ENCODE measurements at regions not wholly inside any gene's neighbourhood (a gene's known extent, or its start where the extent isn't known, plus 50 kb on each side); places are given as distances from the start of the nearest gene placed in this dataset.

DNA sequence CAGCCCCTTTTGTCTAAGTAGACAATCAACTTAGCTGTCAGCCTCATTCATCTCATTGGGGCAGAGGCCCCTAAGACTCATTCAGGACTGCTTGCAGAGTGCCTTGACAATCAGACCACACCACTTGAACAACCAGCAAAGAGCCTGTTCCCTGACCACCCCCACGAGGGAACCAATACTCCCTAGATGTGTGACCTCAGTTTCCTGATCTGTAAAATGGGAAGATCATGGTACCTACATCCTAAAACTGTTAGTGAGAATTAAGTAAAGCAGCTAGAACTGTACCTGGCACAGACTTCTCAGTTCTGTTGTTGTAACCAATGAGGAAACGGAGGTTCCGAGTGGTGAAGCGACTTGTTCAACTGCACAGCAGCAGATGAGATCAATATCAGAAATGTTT, 298.5 kb downstream of the RRAGC start:
- FAIRE-seq: no peak
- no peak for DNase-seq (ENCODE audit: extremely low spot score, insufficient read length, low read depth)

DNA sequence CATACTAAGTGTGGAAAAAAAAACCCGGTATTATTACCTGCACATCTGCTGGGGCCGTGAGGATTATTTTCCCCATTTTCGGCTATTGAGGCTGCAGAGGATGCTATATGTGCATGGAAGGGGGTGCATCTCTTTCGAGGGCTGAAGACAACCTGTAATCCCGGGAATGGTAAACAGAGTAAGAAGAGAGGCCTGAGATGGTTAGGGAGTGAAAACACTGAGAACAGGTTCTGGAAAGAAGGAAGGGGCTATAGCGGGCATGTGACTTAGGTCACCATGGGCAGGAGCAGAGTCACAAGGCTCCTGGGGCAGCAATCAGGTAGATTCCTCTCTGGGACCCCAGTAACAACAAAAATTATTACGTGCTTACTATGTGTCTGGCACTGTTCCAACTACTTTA, 299.1 kb downstream of the RRAGC start:
- FAIRE-seq (no peak), DNase-seq (ENCODE audit: extremely low spot score, insufficient read length, low read depth) (no peak)

GRCh38 chr1:38559446-38560165, 300.0 kb downstream of the RRAGC start:
- DNase-seq (ENCODE audit: extremely low spot score, insufficient read length, low read depth) (peak; percentile 72), FAIRE-seq (peak; percentile 95)

DNA sequence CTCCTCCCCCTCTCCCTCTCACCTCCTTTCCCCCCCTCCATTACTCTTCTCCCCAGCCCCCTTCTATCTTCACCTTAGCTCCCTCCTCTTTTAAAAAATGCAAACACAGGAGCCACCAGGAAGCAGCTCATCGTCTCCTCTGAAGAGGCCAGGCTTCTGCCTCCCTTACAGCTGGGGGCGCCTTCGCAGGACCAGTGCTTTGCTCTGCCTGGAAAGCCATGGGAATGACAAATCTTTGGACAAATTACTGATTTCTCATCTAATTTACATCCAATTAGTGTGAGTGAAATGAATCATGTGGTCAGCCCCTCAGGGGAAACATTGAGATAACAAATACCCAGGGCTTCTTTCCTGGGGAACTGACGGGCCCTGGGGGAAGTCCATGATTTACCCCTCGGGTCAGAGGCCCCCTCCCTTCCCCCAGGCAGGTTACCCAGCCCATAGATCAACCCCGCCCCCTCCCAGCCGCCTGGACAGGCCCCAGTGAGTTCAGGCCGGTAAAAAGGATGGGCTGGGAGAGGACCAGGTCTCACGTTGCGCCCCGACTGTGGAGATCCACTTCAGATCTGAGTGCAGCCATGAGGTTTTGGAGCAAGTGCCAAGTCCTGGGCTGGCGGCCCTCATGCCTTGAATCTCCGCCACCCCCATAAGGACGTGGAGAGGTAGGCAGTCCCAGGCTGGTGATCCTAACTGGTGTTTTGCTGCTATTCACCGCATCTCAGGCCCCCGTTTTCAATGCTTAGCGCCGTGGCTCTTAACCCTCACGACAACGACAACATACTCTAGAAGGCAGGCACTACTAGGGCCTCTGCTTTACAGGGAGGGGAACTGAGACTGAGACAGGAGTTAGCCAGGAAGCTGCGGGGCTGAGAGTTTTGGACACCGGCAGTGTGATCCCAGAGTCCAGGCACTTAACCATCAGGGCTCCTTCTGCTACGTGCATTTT, 300.8 kb downstream of the RRAGC start:
- DNase-seq (ENCODE audit: extremely low spot score, insufficient read length, low read depth) (no peak), FAIRE-seq (no peak)

DNA sequence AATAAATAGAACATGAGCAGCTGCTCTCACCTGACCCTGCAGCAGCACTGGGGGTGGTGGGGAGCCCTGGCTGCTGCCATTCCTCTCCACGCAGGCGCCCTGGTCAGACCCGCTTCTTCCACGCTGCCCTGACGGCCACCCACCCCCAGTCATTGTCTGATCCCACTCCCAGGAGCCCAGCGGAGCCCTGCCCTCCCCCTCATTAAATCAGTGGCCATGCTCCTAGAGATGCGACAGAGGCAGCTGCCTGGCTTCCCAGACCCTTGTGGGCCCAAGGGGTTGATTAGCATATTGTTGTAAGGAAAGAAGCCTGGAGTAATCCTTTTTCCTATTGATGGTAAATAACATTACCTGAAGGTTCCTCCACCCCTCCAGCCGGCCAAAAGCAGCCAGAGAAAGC, 301.5 kb downstream of the RRAGC start:
- FAIRE-seq: no peak
- DNase-seq (ENCODE audit: extremely low spot score, insufficient read length, low read depth): no peak

DNA sequence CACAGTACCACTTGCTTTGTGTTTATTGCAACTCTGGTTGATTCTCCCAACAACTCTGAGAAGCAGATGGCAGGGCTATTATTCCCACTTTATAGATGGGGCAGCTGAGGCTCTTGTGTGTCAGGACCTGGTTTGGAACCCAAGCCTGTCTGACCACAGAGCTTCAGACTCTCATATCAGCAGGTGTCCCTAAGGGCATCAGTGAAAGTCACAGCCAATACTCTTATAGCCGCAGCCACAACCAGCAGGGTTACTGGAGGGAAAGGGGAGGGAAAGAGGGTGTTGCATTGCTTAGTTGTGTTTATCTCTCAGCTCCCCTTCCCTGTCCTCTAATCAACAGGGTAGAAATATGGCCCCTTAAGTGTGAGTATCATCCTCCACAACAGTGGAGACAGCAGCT, 304.0 kb downstream of the RRAGC start:
- DNase-seq (ENCODE audit: extremely low spot score, insufficient read length, low read depth) (no peak), FAIRE-seq (peak; percentile 75)

- no peak for DNase-seq (ENCODE audit: extremely low spot score, insufficient read length, low read depth)
- no peak for FAIRE-seq
These were observed 304.4 kb downstream of the RRAGC start for GRCh38 chr1:38555130-38555529.

DNA sequence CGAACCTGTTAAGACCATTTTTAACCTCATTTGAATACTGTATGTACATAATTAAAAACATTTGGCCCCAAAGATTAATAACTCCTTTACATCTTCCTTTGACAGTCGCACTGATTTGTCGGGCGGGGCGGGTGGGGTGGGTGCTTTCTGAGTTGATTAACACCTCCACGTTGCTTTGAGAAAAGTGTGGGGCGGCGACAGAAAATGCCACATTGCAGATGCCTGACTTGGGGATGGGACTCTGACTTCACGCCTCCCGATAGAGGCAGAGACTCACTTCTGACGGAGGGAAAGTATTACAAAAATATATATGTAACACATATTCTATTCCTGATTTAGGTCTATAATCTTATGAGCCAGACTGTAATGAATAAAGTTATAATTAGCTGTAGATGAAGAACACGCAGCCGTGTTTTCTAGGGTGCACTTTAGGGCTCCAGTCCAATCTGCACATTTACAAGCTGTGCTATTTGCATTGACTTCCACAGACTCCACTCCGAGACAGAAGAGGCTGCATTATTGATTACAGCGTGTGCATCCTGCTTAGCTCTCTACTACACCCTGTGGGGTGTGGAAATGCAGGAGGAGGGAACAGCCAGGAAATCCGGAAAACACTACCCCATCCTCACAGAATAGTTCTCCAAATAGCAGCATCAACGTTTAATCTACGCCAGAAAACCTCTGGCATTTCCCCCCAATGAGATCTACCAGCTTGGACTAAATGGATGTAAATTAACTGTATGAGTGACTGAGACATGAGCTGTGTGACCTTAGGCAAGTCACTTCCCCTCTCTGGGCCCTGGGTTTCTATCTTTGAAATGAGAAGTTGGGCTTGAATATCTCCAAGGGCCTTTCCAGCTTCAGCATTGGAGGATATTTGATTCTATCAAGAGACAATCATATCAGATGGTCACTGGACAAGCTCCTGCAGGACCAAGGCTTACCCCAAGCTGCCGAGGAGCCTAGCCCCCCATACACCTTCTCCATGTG, 308.0 kb downstream of the RRAGC start:
- DNase-seq (ENCODE audit: extremely low spot score, insufficient read length, low read depth): no peak
- FAIRE-seq: no peak

DNA sequence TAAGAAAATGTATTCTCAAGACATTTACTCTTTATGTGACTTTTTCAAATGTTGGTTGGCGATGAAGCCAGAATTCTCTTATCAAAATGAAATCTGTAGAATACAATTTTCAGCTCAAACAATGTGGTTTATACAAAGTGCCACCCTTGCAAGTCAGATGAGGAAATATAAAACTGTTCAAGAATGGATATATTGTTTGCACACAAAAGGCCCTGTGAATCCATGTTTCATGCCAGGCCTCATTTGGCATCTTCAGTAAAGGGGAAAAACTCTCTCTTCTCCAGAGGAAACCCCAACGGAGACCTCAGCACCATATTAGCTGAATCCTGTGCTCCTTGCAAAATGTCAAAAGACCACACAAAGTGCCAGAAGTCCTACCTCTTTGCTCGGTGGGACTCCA, 310.4 kb downstream of the RRAGC start:
- DNase-seq (ENCODE audit: extremely low spot score, insufficient read length, low read depth) (no peak), FAIRE-seq (no peak)

- no peak for FAIRE-seq
- no peak for DNase-seq (ENCODE audit: extremely low spot score, insufficient read length, low read depth)
These were observed 312.3 kb downstream of the RRAGC start for GRCh38 chr1:38547321-38547720.

DNA sequence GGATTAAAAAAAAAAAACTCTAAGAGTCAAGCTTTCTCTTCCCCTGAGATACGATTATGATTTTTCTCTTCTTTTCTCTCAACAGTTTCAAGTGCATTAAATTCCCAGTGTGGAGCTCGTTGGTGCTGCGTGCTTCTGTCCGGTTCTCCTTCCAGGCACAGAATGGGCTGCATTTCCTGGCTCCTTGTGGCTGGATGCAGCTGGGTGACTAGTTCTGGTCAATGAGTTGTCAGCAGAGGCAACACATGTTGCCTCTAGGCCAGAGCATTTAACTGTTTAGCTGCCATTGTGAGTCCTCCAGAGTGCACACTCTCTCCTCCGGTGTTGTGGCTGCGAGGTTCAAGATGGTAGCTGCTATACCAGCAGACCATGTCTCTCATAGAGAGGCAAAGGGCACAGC, 312.9 kb downstream of the RRAGC start:
- DNase-seq (ENCODE audit: extremely low spot score, insufficient read length, low read depth) (no peak), FAIRE-seq (no peak)

DNA sequence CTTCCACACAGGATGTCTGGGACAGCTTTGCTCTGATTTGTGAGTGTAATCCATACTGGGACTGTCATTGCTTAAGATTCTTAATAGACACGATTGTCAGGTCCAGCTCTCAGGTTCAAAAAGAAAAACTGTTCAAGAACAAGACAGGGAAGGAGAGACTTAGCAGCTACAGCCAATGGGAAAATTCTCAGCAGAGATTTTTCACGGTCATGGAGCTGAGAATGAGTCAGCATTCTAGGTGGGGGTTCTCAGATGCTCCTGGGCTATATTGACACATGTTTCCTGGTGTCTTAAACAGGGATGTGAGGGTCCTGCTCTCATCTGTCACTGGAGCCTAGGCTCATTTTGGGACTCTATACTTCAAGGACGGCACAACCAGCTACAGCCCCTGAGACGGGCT, 318.3 kb downstream of the RRAGC start:
- FAIRE-seq: no peak

DNA sequence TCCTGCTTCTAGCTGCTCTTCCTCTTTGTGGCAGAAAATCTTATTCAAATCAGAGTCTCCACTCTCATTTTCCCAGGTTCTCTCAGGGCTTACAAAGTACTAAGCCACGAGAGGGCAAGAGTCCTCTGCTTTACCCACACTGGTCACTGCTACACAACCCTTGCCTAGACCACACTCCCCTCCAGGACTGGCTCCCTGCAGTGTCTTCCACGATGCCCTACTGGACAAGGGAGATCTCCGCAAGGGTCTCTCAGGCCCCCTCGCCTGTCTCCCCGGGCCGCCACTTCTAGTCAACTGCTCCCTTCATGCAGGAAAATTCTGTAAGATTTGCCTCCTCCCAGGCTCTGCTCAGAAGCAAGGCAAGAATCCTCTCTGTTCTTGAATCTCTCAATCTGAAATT, 319.6 kb downstream of the RRAGC start:
- no peak for DNase-seq (ENCODE audit: extremely low spot score, insufficient read length, low read depth)
- FAIRE-seq: no peak

More for the DNA sequence above, 318.3 kb downstream of the RRAGC start:
- DNase-seq (ENCODE audit: extremely low spot score, insufficient read length, low read depth): no peak

GRCh38 chr1:38538834-38539233, 320.7 kb downstream of the RRAGC start:
- no peak for DNase-seq (ENCODE audit: extremely low spot score, insufficient read length, low read depth)
- peak; percentile 53 for FAIRE-seq

GRCh38 chr1:38536089-38536488, 323.5 kb downstream of the RRAGC start:
- DNase-seq (ENCODE audit: extremely low spot score, insufficient read length, low read depth) (no peak), FAIRE-seq (no peak)

GRCh38 chr1:38534473-38534823, 325.1 kb downstream of the RRAGC start:
- FAIRE-seq: no peak
- no peak for DNase-seq (ENCODE audit: extremely low spot score, insufficient read length, low read depth)

GRCh38 chr1:38533772-38534472, 325.6 kb downstream of the RRAGC start:
- no peak for DNase-seq (ENCODE audit: extremely low spot score, insufficient read length, low read depth)
- FAIRE-seq: no peak

GRCh38 chr1:38530957-38531356, 328.6 kb downstream of the RRAGC start:
- no peak for FAIRE-seq
- no peak for DNase-seq (ENCODE audit: extremely low spot score, insufficient read length, low read depth)

GRCh38 chr1:38529946-38530345, 329.6 kb downstream of the RRAGC start:
- no peak for DNase-seq (ENCODE audit: extremely low spot score, insufficient read length, low read depth)
- no peak for FAIRE-seq

GRCh38 chr1:38529391-38529790, 330.2 kb downstream of the RRAGC start:
- DNase-seq (ENCODE audit: extremely low spot score, insufficient read length, low read depth) (no peak), FAIRE-seq (no peak)

Measured in GM18507 (cell line).